NCI-H69 (cell line): ENCODE measurements at regions not wholly inside any gene's neighbourhood (a gene's known extent, or its start where the extent isn't known, plus 50 kb on each side); places are given as distances from the start of the nearest gene placed in this dataset.
"Not testable (repeated sequence)": the region's sequence is repeated elsewhere in the genome, so short reads cannot be mapped to it uniquely, and the experiment has no call there.

ENCODE experiments used
- DNase-seq: peaks from one replicate; lab custom pipeline; 2025; lab: John Stamatoyannopoulos, UW

DNA sequence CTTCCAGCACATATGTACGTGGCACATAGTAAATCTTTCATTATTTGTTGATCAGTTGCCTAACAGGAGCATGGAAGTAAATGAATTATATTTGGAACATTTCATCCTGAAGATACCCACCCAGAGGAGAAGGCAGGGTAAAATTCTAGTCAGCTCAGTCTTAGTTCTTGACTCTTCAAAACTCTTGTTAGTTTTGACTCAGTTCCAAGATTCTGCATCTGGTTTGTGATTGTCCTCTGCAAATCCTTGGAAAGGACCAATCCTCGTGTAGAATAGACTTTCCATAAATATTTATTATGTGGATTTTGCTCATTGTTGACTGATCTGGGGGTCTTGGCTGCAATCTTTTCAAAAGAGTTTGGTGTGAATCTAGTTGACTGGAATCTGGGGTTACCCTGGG is 257.5 kb upstream of the FAT1 start:
- no peak for DNase-seq

DNA sequence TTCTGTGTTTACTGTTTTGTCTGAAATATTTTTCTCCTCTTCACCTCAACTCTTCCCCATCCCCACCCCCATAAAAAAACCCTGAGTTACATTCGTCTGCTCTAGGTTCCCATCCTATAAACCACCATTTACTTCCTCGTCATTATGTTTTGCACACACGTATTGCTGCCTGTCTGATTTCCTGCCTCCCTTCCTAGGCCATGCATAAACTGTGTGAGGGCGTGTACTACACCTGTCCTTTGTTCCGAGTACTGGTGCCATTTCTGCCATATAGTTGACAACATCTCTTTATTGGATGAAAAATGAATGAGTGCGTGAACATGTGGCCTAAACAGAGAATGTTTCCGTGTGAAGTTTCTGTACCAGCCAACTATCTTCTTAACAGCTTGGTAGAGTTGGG is 258.5 kb upstream of the FAT1 start:
- no peak for DNase-seq

DNA sequence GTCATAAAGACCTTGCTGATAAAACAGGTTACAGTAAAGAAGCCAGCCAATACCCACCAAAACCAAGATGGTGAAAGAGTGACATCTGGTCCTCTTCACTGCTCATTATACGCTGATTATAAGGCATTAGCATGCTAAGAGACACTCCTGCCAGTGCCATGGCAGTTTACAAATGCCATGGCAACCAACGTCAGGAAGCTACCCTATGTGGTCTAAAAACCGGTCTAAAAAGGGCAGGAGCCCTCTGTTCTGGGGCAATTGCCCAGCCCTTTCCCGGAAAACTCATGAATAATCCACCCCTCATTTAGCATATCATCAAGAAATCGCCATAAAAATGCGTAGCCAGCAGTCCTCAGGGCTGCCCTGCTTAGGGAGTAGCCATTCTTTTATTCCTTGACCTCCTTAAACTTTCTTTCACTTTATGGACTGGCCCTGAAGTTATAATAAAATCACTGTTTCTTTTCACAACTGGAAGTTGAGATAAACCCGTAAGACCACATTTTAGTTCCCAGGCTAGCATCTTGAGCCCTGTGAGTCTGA is 260.5 kb upstream of the FAT1 start:
- DNase-seq = no peak

DNA sequence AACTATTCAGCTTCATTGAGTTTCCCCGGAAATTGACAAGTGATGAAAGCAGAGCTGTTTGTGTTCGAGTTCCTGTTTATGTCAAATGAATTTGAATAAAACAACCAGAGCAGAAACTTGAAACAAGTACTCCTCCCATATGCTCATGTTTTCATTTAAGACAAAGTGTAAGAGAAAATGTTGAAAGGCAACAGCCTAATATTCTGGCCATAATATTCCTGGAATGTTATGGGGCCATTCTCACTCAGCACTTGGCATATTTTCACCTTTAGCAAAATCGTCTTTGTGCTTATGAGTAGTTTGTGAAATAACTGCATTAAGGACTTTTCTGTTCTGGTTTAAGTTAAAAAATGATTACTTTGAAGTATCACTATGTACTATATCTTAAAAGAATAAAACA is 276.0 kb upstream of the FAT1 start:
- no peak for DNase-seq

DNA sequence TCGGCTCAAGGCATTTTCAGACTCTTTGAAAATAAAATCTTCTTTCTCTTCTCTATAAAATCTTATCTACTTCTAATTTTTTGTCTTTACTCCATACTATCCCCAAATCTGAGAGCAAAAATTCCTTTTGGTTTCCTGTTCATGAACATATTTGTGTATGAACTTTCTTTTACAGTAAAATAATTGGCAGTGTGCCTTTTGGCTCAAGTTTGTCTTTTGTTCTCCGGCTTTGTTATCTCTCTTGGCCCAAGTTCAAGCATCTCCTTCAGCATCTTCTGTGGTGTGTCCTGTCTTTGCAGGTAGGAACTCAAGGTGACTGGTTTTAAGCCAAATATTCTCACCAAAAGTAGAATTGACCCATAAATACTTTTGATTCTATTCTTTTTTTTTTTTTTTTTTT is 276.6 kb upstream of the FAT1 start:
- no peak for DNase-seq

DNA sequence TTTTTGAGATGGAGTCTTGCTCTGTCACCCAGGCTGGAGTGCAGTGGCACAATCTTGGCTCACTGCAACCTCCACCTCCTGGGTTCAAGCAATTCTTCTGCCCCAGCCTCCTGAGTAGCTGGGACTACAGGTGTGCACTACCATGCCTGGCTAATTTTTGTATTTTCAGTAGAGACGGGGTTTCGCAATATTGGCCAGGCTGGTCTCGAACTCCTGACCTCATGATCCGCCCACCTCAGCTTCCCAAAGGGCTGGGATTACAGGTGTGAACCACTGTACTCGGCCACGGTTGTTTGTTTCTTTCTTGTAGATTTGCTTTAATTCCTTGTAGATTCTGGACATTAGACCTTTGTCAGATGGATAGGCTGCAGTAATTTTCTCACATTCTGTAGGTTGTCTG is 278.5 kb upstream of the FAT1 start:
- DNase-seq = not testable (repeated sequence)

DNA sequence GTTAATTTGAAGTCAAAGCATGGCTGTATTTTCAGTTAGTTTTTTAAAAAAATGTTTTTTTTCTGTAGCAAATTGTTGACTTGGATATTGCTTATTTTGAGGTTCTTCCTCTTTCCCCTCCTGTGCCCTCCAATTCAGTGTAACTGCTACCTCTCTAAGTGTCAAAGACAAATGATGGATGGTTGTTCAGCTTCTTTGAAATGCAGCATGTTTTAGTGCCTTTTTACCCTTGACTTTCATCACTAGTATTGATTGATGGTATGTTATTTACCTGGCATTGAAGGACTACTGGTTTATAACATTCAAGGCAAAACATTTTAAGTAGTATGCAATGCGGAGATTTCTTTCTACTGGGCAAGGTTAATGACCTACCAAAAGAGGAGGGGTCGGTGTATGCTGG is 281.0 kb upstream of the FAT1 start:
- DNase-seq = peak; percentile 11

DNA sequence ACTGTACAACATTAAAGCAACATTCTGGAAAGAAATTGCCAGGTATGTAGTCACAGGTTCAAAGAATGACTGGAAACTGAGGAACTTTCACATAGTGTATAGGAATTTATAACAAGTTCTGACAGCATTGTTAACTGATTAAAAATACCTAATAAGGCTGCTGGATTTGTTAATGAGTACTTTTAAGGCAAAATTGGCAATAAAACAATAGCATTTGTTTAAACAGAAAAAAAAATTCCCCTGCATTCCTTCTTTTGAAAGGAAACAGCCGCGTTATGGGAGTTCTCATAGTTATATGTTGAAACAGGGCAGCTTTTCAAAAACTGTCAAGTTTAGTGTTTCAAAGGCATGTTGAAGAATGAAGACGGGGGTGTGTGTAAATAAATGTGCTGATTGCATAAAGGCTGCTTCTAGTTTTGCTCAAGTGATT is 282.5 kb upstream of the FAT1 start:
- no peak for DNase-seq

DNA sequence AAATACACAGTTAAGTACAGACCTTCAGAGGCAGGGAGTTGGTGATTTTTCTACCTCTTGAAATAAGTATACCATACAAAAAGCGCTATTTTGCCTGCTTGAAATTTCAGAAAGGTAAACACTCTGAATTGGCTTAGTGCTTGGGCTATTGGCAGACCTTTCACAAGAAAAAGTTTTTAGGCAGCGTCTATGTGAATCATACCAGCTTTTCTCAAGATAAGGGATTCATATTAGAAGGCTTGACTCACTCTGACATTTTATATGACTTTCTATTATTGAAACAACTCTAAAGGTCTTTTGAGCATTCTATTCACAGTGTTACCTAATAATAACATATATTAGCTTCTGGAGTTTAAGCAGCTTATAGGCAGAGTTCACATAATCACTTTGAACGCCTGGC is 286.4 kb upstream of the FAT1 start:
- no peak for DNase-seq

DNA sequence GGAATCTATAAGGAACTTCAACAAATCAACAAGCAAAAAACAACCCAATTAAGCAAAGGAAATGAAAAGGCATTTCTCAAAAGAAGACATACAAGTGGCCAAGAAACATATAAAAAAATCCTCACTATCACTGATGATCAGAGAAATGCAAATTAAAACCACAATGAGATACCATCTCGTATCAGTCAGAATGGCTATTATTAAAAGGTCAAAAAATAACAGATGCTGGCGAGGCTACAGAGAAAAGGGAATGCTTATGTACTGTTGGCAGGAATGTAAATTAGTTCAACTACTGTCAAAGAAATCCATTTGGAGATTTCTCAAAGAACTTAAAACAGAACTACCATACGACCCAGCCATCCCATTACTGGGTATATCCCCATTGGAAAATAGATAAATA is 292.4 kb upstream of the FAT1 start:
- DNase-seq = no peak

DNA sequence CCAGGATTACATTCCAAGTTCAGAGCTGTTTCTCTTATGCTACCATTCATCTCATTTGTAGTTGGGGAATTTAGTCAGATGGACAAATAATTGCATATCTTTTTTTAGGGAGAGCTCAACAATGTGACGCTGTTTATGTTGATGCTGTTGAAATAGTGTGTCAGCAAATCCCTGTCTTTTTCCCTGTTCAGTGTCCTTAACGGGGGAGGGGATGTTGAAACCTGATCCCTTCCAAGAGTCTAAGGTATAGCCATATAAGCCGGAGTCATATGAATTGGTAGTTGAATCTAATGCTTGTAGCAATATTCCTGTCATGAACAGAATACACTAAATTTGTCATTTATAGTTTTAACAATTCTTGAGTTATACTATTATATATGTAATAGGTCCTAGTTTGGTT is 293.5 kb upstream of the FAT1 start:
- peak; percentile 37 for DNase-seq

DNA sequence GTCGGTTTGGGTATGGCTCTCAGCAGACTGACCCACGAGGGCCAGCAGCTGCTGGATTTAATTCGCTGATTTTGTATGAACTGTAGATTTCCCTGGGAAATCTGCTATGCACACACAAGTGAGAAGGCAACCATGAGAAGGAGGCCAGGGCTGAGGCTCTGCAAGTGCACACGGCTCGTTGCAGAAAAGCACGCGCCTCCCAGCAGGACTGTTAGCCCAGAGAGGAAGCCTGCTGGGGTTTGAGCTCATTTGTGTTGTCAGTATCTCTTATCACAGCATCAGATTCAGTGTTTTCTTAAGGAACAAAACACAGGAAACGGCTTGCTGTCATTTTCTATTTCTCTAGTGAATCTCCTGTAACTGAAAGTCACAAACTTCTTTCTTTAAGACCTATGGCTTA is 296.2 kb upstream of the FAT1 start:
- DNase-seq = peak; percentile 55

DNA sequence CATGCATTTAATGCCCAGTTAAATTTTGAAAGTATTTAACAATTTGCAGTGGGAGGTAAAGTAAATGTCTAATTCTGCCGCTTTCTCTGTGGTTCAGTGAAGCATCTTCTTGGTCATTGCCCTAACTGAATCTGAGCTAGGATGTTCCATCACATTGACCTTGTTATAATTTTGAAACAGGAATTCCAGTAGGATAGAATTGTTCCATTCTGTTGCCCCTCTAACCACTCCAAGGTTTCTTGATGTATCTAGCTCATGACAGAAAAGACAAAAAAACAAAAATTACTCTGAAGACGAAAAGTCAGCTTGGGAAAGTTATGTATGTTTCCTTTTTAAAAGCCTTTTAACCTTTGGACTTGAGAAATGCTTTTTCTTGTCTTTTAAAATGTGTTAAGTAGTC is 297.0 kb upstream of the FAT1 start:
- no peak for DNase-seq

DNA sequence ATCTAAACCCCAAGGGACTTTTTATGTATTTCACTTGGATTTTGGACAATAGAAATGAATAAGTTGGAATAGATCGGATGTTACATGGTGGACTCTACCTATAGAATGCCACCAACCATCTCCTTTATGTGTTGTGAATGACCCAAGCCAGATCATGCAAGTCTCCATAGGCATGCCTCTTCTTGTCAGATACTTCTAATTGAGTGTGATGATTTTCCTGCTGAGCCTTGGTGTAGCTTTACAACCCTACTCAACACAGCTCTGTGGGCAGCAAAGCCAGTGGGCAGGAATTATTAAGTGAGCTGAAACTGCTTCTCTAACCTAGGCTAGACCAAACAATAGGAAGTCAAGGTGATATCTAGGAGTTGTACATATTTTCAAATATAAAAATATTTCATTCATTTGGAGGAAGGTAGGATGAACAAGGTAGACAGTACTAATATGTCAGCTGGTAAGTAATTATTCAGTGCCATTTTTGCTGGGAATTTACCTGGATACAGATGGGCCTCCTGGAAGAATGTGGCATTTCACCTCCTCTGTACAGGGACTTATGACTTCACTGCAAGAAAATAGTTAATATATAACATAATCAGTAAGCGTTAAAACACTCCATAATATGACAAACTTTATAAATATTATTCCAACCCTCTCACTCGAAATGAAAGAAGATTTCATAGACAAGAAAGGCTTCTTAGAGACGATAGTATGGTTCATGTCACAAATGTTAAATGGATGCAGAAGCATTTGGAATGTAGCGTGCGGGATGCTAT is 298.0 kb upstream of the FAT1 start:
- DNase-seq = peak; percentile 21

DNA sequence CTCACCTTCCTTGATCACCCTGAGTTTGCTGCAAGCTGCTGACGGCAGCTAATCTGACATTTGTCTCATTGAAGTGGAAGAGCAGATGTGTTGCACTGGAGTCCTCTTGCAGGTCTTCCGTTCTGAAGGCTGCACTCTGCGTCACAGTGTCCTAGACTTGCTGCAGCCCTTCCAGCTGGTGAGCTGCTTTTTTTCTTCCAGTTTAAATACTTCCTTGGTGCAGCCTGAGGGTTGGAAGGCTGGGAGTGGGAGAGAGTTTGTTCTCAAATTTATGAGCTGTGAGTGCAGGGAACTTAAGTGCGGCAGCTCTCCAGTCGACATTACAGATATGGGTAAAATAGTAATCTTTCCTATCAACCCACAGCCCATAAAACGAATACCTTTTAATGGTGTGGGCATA is 303.6 kb upstream of the FAT1 start:
- DNase-seq = no peak

DNA sequence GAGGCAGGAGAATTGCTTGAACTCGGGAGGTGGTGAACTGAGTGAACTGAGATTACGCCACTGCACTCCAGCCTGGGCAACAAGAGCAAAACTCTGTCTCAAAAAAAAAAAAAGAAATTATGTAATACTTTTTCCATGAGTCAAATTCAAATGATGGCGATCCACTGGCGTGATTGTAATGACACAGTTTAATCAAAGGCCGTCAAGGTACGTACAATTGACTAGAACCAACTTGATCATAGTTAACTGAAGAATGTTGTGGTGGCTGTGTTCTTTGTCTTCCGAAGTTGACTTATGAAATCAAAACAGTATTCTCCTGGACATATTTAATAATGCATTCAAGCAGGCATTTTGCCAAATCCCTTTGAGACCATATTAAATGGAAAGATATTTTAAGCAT is 318.6 kb upstream of the FAT1 start:
- no peak for DNase-seq

DNA sequence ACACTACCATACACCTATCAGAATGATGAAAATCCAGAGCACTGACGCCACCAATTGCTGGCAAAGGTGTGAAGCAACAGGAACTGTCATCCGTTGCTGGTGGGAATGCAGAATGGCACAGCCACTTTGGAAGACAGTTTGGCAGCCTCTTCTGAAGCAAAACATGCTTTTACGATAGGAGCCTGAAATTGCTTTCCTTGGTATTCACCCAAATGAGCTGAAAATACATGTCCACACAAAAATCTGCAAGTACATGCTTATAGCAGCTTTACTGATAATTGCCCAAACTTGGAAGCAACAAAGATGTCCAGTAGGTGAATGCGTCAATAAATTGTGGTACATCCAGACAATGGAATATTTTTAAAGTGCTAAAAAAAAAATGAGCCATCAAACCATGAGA is 322.8 kb upstream of the FAT1 start:
- no peak for DNase-seq

DNA sequence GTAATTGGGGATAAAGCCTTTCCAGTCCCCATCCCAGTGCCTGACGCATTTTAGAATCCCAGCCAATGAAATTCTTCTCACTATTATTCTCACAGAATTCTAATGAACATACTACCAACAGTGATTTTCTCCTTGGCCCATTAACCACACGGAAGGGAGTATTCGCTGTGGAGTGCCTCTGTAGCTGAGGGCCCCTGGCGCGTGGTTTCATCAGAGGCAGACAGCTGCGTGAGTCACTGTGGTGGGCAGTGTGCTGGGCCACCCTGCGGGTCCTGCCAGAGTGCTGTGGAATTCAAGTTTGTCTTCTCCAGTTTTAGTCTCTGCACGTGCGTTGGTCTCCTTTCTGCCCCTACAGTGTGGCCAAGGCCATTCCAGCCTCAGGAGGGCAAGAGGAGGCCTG is 335.4 kb upstream of the FAT1 start:
- no peak for DNase-seq

DNA sequence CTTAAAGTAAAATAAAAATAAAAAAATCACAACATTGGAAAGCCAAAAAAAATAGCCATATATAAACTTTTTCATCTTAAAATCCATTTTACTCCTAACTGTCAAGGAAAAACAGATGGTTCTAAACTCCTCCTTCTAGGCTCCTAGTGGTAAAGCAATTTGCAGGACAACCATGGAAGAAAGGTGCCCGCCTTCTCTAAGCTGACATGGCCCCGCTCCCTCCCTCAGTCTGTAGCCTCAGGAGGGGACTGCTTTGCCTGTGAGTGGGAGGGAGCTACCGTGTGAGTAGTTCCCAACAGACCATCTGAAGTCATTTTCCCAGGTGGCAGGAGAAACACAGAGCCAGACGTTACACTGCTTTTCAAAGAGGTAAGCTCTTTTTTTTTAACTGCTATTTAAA is 336.2 kb upstream of the FAT1 start:
- DNase-seq = no peak

DNA sequence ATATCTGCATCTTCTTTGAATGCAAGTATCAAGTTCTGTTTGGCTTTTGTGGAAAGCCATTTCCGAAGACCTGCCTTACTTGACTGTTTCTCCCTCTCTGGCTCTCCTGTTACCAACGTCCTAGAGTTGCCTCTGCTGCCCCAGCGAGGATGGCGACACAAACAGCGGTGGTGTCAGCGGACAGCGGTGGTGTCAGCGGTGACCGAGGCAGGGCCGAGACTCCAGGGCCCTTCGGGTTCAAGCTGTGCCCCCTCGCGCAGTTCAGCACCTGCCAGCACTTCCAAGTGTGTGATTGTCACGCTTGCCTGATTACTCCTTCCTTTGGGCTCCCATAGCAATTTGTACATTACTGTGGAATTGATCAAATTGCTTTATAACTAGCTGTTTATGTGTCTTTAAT is 336.9 kb upstream of the FAT1 start:
- no peak for DNase-seq

DNA sequence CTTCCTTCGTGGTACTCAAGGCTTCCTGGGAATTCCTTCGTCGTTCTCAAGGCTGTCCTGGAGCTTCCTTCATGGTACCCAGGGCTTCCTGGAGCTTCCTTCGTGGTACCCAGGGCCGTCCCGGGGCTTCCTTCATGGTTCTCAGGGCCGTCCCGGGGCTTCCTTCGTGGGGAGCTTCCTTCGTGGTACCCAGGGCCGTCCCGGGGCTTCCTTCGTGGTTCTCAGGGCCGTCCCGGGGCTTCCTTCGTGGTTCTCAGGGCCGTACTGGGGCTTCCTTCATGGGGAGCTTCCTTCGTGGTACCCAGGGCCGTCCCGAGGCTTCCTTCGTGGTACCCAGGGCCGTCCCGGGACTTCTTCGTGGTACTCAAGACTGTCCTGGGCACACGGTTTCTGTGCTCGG is 339.6 kb upstream of the FAT1 start:
- DNase-seq = no peak

DNA sequence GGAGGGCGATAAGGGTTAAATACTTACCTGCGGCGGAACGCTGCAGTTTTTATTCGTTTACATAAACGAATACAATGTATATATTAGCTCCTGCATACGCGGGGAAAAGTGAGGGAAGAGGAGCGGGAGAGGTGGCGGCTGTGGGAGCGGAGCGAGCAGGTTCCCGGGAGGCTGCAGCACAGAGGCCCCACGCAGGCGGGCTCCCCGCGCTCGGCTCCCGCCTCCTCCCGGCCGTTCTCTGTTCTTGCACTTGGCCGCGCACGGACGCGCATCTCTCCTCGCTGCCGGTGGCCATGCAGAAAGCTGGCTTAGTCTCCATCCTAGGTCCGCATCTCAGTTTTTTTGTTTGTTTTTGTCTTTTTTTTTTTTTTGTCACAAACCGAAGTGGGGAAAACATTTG is 340.4 kb upstream of the FAT1 start:
- DNase-seq = no peak

DNA sequence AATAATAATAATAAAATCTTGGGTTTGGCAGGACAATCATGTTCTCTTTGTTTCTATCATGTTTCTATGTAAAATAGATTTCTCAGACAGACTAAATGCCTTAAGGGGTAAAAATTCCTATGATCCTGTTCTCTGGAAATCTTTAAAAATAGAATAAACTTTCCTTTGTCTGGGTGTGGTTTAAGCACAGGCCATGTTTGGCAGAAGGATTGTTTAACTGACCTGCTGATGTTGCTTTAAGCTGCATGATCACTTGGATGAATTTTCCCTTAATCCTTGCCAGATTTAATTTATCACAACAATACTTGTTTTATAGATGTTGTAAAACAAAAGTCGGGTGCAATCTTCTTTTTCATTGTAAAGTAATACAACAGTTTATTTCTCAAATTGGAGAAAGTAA is 341.7 kb upstream of the FAT1 start:
- no peak for DNase-seq

DNA sequence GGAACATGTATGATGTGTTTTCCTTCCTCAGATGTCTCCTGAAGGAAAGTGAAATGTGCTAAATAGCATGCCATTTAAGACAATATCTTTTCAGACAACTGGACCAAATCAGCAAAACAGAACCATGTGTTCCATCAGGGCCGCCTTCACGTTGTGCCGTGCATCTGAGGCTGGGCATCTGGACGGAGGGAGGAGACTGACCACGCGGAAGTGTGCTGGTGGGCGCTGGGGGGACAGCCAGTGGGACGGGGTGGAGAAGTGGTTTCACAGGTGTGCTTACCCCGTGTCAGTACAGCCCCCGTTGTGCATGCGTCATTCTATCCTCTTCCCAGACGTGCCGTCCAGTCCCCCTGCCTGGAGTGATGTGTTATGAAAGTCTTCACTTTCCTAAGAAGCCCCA is 342.1 kb upstream of the FAT1 start:
- DNase-seq = no peak
